ENCODE measurements at regions not wholly inside any gene's neighbourhood (a gene's known extent, or its start where the extent isn't known, plus 50 kb on each side); places are given as distances from the start of the nearest gene placed in this dataset.

- no peak for DNase-seq (ENCODE audit: low spot score)
Measured at GRCh38 chr3:145817870-145818483, 343.0 kb downstream of the PLOD2 start.

GRCh38 chr3:145820170-145820569 is 340.8 kb downstream of the PLOD2 start:
- no peak for DNase-seq (ENCODE audit: low spot score)

- DNase-seq (ENCODE audit: low spot score): no peak
Measured at GRCh38 chr3:145842294-145842902, 318.6 kb downstream of the PLOD2 start.

GRCh38 chr3:145843561-145843960 is 317.4 kb downstream of the PLOD2 start:
- DNase-seq (ENCODE audit: low spot score): no peak

- no peak for DNase-seq (ENCODE audit: low spot score)
Measured at GRCh38 chr3:145849115-145849514, 311.9 kb downstream of the PLOD2 start.

- no peak for DNase-seq (ENCODE audit: low spot score)
Measured at GRCh38 chr3:145854499-145854898, 306.5 kb downstream of the PLOD2 start.

- no peak for DNase-seq (ENCODE audit: low spot score)
Measured at GRCh38 chr3:145857956-145858355, 303.0 kb downstream of the PLOD2 start.

GRCh38 chr3:145864336-145864735 is 296.6 kb downstream of the PLOD2 start:
- no peak for DNase-seq (ENCODE audit: low spot score)

- DNase-seq (ENCODE audit: low spot score): no peak
Measured at GRCh38 chr3:145865399-145866018, 295.5 kb downstream of the PLOD2 start.

- no peak for DNase-seq (ENCODE audit: low spot score)
Measured at GRCh38 chr3:145869958-145870357, 291.0 kb downstream of the PLOD2 start.

GRCh38 chr3:145882436-145882835 is 278.5 kb downstream of the PLOD2 start:
- no peak for DNase-seq (ENCODE audit: low spot score)

- DNase-seq (ENCODE audit: low spot score): no peak
Measured at GRCh38 chr3:145889730-145890129, 271.3 kb downstream of the PLOD2 start.

GRCh38 chr3:145892869-145893268 is 268.1 kb downstream of the PLOD2 start:
- DNase-seq (ENCODE audit: low spot score): no peak

GRCh38 chr3:145893331-145893730 is 267.7 kb downstream of the PLOD2 start:
- no peak for DNase-seq (ENCODE audit: low spot score)

- DNase-seq (ENCODE audit: low spot score): no peak
Measured at GRCh38 chr3:145898487-145898886, 262.5 kb downstream of the PLOD2 start.

GRCh38 chr3:145899241-145899640 is 261.7 kb downstream of the PLOD2 start:
- DNase-seq (ENCODE audit: low spot score): no peak

- no peak for DNase-seq (ENCODE audit: low spot score)
Measured at GRCh38 chr3:145900056-145900829, 260.7 kb downstream of the PLOD2 start.

GRCh38 chr3:145902166-145902565 is 258.8 kb downstream of the PLOD2 start:
- DNase-seq (ENCODE audit: low spot score): no peak

GRCh38 chr3:145903472-145904013 is 257.4 kb downstream of the PLOD2 start:
- no peak for DNase-seq (ENCODE audit: low spot score)

- no peak for DNase-seq (ENCODE audit: low spot score)
Measured at GRCh38 chr3:145904138-145904537, 256.8 kb downstream of the PLOD2 start.

- DNase-seq (ENCODE audit: low spot score): no peak
Measured at GRCh38 chr3:145906301-145906700, 254.7 kb downstream of the PLOD2 start.

- no peak for DNase-seq (ENCODE audit: low spot score)
Measured at GRCh38 chr3:145906755-145907154, 254.2 kb downstream of the PLOD2 start.

GRCh38 chr3:145911016-145911415 is 250.0 kb downstream of the PLOD2 start:
- no peak for DNase-seq (ENCODE audit: low spot score)

All from NAMALWA (cell line).